Brain microvascular endothelial cell (primary cell): ENCODE measurements at regions not wholly inside any gene's neighbourhood (a gene's known extent, or its start where the extent isn't known, plus 50 kb on each side); places are given as distances from the start of the nearest gene placed in this dataset.

Experiments
- DNase-seq: peaks from one replicate; pipeline ENCODE4 v3.0.0-alpha.2; 2020
- H3K27ac ChIP-seq: fragments of 250-450 bp; sonication (Bioruptor Pico); 2 replicates; pipeline ENCODE4 v1.5.1; 2020; ENCODE audit warnings: mild to moderate bottlenecking, moderate library complexity
- H3K27me3 ChIP-seq: fragments of 250-450 bp; sonication (Bioruptor Pico); replicated peaks from 2 replicates; pipeline ENCODE4 v1.5.1; 2020; ENCODE audit warnings: mild to moderate bottlenecking
- H3K36me3 ChIP-seq: fragments of 250-450 bp; sonication (Bioruptor Pico); replicated peaks from 2 replicates; pipeline ENCODE4 v1.5.1; 2020; ENCODE audit warnings: mild to moderate bottlenecking
- H3K4me3 ChIP-seq: 2 replicates; pipeline ENCODE4 v1.5.1; 2011; ENCODE audit warnings: low read depth, mild to moderate bottlenecking, control low read depth, low read length, moderate library complexity
- CTCF ChIP-seq: IDR thresholded peaks from 2 replicates; pipeline ENCODE4 v1.5.1; 2011; ENCODE audit warnings: low read depth, mild to moderate bottlenecking, moderate library complexity, low read length, control low read depth, inconsistent platforms; ENCODE audit errors: missing control alignments
- in situ Hi-C: cut with HindIII; loops from 2 replicates; pipeline ENCODE4 v1.10.0; 2017; ENCODE audit warnings: low sequenced_read_pairs, low pct_ligation_motif_present

- Histone ChIP-seq H3K27ac (peak overlapping the region; percentile 38), H3K4me3 (no peak overlapping the region), H3K27me3 (no peaks in the 10 kb centered on the region), H3K36me3 (no peaks in the 10 kb centered on the region)
- peak; percentile 35 for DNase-seq
- no peak for TF ChIP-seq CTCF
- in situ Hi-C loops: no loop called here
These were observed 497.4 kb downstream of the CMPK2 start for GRCh38 chr2:6368281-6368680.

- in situ Hi-C loops: no loop called here
- H3K27me3 ChIP-seq: no peaks in the 10 kb centered on the region
- no peak overlapping the region for H3K4me3 ChIP-seq
- TF ChIP-seq CTCF: no peak
- no peak overlapping the region for H3K27ac ChIP-seq
- H3K36me3 ChIP-seq: no peaks in the 10 kb centered on the region
- DNase-seq: no peak
These were observed 496.4 kb downstream of the CMPK2 start for GRCh38 chr2:6369266-6369665.

- no peaks in the 10 kb centered on the region for H3K36me3 ChIP-seq
- in situ Hi-C loops: no loop called here
- no peaks in the 10 kb centered on the region for H3K27me3 ChIP-seq
- no peak for DNase-seq
- TF ChIP-seq CTCF: no peak
- H3K4me3 ChIP-seq: no peak overlapping the region
- H3K27ac ChIP-seq: no peak overlapping the region
These were observed 494.8 kb downstream of the CMPK2 start for GRCh38 chr2:6370753-6371551.

- DNase-seq: peak; percentile 92
- no peak for TF ChIP-seq CTCF
- Histone ChIP-seq H3K36me3 (no peaks in the 10 kb centered on the region), H3K27ac (peak overlapping the region; percentile 82), H3K4me3 (no peak overlapping the region), H3K27me3 (no peaks in the 10 kb centered on the region)
- in situ Hi-C loops: no loop called here
These were observed 493.3 kb downstream of the CMPK2 start for GRCh38 chr2:6372317-6372901.

GRCh38 chr2:6381326-6381725 lies 484.4 kb downstream of the CMPK2 start:
- TF ChIP-seq CTCF: no peak

More at GRCh38 chr2:6381326-6381725, 484.4 kb downstream of the CMPK2 start:
- H3K4me3 ChIP-seq: no peak overlapping the region
- H3K27ac ChIP-seq: no peak overlapping the region
- H3K27me3 ChIP-seq: no peaks in the 10 kb centered on the region
- in situ Hi-C loops: no loop called here
- H3K36me3 ChIP-seq: no peaks in the 10 kb centered on the region
- DNase-seq: no peak
